Nephron progenitor cell (in vitro differentiated cells): ENCODE measurements at regions not wholly inside any gene's neighbourhood (a gene's known extent, or its start where the extent isn't known, plus 50 kb on each side); places are given as distances from the start of the nearest gene placed in this dataset.

Experiments used
- DNase-seq: peaks from one replicate; pipeline ENCODE4 v3.0.0; 2021
- H3K27ac Mint-ChIP-seq: 2 replicates; pipeline ENCODE4 v1.8.0; 2021; ENCODE audit warnings: mild to moderate bottlenecking, moderate library complexity, mixed read lengths
- H3K27me3 Mint-ChIP-seq: 2 replicates; pipeline ENCODE4 v1.8.0; 2021; ENCODE audit warnings: mild to moderate bottlenecking, low read depth, mixed read lengths; ENCODE audit not compliant: poor library complexity
- H3K36me3 Mint-ChIP-seq: 2 replicates; pipeline ENCODE4 v1.8.0; 2021; ENCODE audit warnings: low read depth, mixed read lengths
- H3K4me1 Mint-ChIP-seq: 2 replicates; pipeline ENCODE4 v1.8.0; 2021; ENCODE audit warnings: mixed read lengths
- H3K4me3 Mint-ChIP-seq: 2 replicates; pipeline ENCODE4 v1.8.0; 2021; ENCODE audit warnings: mild to moderate bottlenecking, moderate library complexity, mixed read lengths
- H3K9me3 Mint-ChIP-seq: 2 replicates; pipeline ENCODE4 v1.8.0; 2021; ENCODE audit warnings: mild to moderate bottlenecking, moderate library complexity, mixed read lengths
- CTCF ChIP-seq: fragments of 200-600 bp; sonication (generic); IDR thresholded peaks from 2 replicates; pipeline ENCODE4 v1.5.0; 2021; ENCODE audit warnings: antibody characterized with exemption

GRCh38 chr15:95328559-95328958 lies 1001.9 kb upstream of the NR2F2 start:
- DNase-seq: no peak
- TF ChIP-seq CTCF: peak; percentile 22
- H3K4me1 Mint-ChIP-seq: peaks cover 57% of the 10 kb centered on the region
- no peak overlapping the region for H3K27ac Mint-ChIP-seq
- H3K27me3 Mint-ChIP-seq: peaks cover 5% of the 10 kb centered on the region
- no peaks in the 10 kb centered on the region for H3K36me3 Mint-ChIP-seq
- H3K4me3 Mint-ChIP-seq: no peak overlapping the region
- peaks cover under 1% of the 10 kb centered on the region for H3K9me3 Mint-ChIP-seq

- DNase-seq: no peak
- H3K27ac Mint-ChIP-seq: no peak overlapping the region
- no peak for TF ChIP-seq CTCF
- H3K9me3 Mint-ChIP-seq: peaks cover 3% of the 10 kb centered on the region
- H3K4me3 Mint-ChIP-seq: no peak overlapping the region
- peaks cover 5% of the 10 kb centered on the region for H3K27me3 Mint-ChIP-seq
- H3K36me3 Mint-ChIP-seq: no peaks in the 10 kb centered on the region
- H3K4me1 Mint-ChIP-seq: peaks cover 49% of the 10 kb centered on the region
Observed at GRCh38 chr15:95329362-95329761, 1001.1 kb upstream of the NR2F2 start.

GRCh38 chr15:95341686-95342085 lies 988.8 kb upstream of the NR2F2 start:
- H3K36me3 Mint-ChIP-seq: no peaks in the 10 kb centered on the region
- no peak overlapping the region for H3K27ac Mint-ChIP-seq
- DNase-seq: no peak
- no peaks in the 10 kb centered on the region for H3K4me1 Mint-ChIP-seq
- no peak overlapping the region for H3K4me3 Mint-ChIP-seq
- TF ChIP-seq CTCF: no peak
- peaks cover 3% of the 10 kb centered on the region for H3K27me3 Mint-ChIP-seq
- no peaks in the 10 kb centered on the region for H3K9me3 Mint-ChIP-seq

GRCh38 chr15:95345867-95346266 lies 984.6 kb upstream of the NR2F2 start:
- H3K27me3 Mint-ChIP-seq: no peaks in the 10 kb centered on the region
- no peak overlapping the region for H3K4me3 Mint-ChIP-seq
- DNase-seq: no peak
- peaks cover 19% of the 10 kb centered on the region for H3K4me1 Mint-ChIP-seq
- no peaks in the 10 kb centered on the region for H3K9me3 Mint-ChIP-seq
- no peaks in the 10 kb centered on the region for H3K36me3 Mint-ChIP-seq
- H3K27ac Mint-ChIP-seq: no peak overlapping the region
- TF ChIP-seq CTCF: no peak

- TF ChIP-seq CTCF: no peak
- Mint-ChIP-seq H3K4me1 (peaks cover 21% of the 10 kb centered on the region), H3K27me3 (no peaks in the 10 kb centered on the region), H3K36me3 (no peaks in the 10 kb centered on the region), H3K9me3 (no peaks in the 10 kb centered on the region), H3K4me3 (no peak overlapping the region), H3K27ac (no peak overlapping the region)
- DNase-seq: no peak
Observed at GRCh38 chr15:95346721-95347475, 983.6 kb upstream of the NR2F2 start.

GRCh38 chr15:95347837-95348236 lies 982.7 kb upstream of the NR2F2 start:
- no peak overlapping the region for H3K27ac Mint-ChIP-seq
- H3K9me3 Mint-ChIP-seq: no peaks in the 10 kb centered on the region
- DNase-seq: no peak
- H3K27me3 Mint-ChIP-seq: no peaks in the 10 kb centered on the region
- H3K4me1 Mint-ChIP-seq: peaks cover 24% of the 10 kb centered on the region
- no peak for TF ChIP-seq CTCF
- no peak overlapping the region for H3K4me3 Mint-ChIP-seq
- H3K36me3 Mint-ChIP-seq: no peaks in the 10 kb centered on the region
